GM19467 (cell line): ENCODE measurements at regions not wholly inside any gene's neighbourhood (a gene's known extent, or its start where the extent isn't known, plus 50 kb on each side); places are given as distances from the start of the nearest gene placed in this dataset.
"Not testable (repeated sequence)": the region's sequence is repeated elsewhere in the genome, so short reads cannot be mapped to it uniquely, and the experiment has no call there.

ENCODE experiments used
- ATAC-seq: cut with Tn5 transposase; IDR thresholded peaks from one replicate; pipeline ENCODE4 v1.9.1; 2021; ENCODE audit warnings: mild to moderate bottlenecking, moderate library complexity; ENCODE audit not compliant: unreplicated experiment

DNA sequence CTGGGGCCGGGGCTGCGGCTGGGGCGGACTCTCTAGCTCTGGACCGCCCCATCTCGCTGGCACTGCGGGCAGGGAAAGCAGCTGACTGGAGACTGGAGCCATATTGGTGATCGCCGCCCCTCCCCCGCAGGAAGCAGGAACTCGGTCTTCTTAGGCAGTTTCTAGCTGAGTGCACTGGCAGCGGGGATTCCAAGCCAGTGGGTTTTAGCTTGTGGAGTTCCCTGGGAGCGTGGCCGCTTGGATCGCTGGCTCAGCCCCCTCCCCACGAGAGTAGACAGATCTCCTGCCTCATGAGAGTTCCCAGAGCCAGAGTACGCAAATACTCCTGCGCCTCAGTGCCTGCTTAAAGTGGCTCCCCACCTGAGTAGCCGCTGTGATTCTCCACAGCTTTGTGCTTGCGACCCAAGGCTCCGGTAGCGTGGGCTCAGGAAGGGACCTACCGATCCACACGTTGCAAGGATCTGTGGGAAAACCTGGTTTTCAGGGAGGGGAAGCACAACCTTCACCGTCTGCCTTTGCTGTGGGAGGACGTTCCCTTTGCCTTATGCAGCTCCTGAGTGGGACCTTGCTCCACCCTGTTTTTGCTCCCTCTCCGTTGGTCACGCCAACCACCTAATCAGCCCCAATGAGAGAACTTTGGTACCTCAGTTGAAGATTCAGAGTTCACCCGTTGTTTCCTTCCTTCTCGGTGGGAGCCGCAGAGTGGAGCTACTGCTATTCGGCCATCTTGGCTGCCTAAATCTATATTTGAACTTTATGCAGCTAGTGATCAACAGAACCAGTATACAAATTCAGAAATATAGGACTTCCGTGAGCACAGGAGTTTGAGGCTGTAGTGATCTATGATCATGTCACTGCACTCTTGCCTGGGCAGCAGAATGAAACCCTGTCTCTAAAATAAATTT is 803.9 kb upstream of the PCDH10 start:
- no peak for ATAC-seq

DNA sequence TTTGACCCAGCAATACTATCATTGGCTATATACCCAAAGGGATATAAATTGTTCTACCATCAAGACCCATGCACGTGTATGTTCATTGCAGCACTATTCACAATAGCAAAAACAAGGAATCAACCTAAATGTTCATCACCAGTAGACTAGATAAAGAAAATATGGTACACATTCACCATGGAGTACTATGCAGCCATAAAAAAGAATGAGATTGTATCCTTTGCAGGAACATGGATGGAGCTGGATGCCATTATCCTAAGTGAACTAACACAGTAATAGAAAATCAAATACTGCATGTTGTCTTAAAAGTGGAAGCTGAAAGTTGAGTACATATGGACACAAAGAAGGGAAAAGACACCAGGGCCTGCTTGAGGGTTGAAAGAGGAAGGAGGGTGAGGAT is 803.1 kb upstream of the PCDH10 start:
- ATAC-seq, result no peak

DNA sequence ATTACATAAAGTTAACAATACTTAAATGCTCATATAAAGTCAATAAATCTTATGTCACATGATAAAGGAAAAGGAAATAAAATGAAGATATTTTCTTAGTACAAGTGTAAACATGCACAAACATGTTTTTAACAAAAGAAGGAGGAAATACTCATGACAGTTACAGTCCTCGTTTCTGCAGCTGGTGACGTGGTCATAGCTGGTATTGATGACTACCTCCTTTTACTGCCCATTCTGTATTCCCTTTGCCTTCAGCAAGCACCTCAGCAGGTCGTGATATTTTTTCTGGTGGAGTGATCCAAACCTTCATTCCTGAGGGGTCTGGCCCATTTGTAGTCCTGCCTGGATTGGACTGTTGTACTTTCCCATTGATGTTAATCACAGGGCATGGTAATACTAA is 797.5 kb upstream of the PCDH10 start:
- not testable (repeated sequence) for ATAC-seq

DNA sequence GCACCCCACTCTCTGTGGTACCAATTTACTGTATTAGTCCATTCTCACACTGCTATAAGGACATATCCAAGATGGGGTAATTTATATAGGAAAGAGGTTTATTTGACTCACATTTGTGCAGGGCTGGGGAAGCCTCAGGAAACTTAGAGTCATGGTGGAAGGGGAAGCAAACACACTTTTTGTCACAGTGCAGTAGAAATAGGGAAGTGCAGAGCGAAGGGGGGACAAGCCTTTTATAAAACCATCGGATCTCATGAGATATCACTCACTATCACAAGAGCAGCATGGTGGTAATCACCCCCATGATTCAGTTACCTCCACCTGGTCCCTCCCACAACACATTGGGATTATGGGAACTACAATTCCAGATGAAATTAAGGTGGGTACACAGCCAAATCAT is 766.9 kb upstream of the PCDH10 start:
- ATAC-seq, result no peak

DNA sequence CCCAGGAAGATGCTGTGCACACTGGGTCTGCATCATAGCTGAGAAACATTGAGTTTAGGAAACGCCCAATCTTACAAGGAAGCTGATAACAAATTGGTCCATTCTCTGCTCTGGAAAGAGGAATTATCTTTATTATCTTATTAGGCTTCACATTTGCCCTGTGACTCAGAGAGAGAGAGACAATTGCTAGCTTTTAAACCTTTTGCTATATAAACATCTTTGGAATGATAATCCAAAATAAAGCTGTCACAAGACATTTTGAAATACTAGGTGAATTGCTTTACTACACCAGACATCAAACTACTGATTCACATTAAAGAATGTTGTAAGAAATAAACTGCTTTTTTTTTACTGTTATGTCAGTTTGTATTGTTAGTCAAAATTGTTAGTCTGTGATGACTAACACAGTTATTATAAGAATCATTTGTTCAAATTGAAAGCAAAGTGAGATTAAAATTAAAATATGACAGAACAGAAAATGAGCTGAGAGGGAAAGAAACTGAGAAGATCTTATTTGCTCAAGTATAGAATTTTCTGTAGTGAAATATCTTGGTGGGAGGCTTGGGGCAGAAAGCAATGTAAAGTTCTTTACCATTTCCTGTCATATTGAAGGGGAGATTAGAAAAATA is 765.4 kb upstream of the PCDH10 start:
- no peak for ATAC-seq

DNA sequence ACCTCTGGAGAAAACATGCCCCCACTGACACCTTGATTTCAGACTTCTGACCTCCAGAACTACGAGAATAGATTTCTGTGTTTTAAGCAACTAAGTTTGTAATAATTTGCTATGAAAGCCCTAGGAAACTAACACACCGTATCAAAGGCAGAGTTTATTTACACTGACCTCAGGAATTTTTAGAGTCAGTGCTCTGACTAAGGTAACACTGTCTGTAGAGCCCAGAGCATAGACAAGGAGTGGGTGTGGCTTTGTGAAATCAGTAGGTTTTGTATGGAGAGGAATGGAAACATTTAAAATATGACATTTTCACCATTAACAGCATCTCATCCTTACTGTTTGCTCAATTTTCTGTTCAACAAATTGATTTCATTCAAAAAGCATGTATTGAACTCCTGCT is 764.4 kb upstream of the PCDH10 start:
- ATAC-seq, result no peak

DNA sequence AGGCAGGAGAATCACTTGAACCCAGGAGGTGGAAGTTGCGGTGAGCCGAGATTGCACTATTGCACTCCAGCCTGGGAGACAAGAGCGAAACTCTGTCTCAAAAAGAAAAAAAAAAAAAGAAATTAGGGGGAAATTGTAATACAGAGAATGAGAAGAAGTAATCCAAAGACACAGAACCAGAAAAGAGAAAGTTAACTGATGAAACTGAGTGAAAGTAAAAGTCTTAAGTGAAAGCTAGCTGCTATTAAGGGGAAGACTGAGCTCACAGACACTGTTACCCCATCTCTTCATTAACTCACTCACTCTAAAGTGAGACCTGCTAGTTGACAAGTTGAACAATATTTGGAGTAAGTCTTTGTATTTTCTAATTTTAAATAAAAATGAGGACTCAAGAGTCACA is 763.0 kb upstream of the PCDH10 start:
- ATAC-seq, result no peak

DNA sequence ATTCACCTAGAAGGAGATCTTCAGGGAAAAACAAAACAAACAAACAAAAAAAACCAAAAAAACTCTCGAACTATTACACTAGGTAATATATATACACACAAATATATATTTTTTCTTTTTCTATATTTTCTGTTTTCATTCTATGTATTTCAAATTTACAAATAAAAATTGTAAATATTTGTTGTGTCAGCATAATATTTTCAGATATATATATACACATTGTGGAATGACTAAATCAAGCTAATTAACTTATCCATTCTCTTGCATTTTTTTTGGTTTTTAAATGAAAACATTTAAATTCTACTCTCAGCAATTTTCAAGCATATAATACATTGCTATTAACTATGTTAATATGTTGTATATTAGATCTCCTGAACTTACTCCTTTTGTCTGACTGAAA is 762.0 kb upstream of the PCDH10 start:
- ATAC-seq, result no peak

DNA sequence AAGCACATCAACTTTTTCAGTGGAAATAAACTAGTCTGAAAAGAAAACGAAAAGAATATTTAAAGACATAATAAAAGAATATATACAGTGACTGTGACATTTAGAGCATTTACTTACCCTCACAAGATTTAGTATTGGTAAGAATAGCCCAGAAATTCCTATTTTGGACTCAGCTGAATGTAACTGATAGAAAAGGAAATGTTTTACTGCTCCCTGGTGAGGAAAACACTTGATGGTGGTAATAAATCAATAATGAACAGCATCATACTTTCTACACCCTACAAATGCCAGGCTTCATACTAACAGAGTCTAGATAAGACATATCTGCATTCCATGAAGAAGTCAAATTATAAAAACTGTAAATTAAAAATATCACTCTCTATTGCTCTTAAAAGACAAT is 753.5 kb upstream of the PCDH10 start:
- no peak for ATAC-seq

DNA sequence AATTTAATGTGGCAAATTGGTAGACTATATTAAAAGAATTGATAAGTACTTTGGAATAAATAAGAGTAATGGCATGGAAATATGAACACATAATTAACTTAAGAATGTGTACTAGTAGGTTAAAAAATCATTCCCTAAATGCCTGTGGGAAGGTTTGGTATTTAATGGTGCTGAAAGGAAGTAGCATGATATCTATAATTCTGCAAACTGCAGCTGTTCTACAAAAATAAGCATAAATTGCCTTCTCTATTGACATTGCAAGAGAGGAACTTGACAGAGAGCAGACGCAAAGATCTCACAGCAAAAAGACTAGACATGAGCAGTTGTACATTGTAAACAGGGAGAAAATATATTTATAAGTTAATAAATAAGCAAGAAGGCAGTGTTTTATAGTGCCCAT is 752.5 kb upstream of the PCDH10 start:
- ATAC-seq, result no peak

DNA sequence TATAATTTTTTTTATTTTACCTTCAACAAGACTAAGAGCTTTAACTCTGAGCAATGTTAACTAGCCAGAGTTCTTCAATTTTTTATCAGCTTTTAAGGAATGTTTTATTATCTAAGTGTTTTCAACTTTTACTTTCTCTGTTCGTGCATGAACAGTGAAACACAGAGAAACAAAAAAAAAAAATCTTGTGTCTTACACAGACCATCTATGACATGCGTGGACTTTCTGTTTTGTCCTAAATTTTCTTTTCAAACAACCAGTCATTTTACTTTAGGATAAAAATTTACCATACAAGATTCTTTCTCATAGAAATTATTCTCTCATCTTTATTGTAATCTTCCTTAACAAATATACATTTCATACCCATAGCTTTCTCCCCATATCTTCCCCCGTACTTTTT is 731.9 kb upstream of the PCDH10 start:
- ATAC-seq, result no peak

DNA sequence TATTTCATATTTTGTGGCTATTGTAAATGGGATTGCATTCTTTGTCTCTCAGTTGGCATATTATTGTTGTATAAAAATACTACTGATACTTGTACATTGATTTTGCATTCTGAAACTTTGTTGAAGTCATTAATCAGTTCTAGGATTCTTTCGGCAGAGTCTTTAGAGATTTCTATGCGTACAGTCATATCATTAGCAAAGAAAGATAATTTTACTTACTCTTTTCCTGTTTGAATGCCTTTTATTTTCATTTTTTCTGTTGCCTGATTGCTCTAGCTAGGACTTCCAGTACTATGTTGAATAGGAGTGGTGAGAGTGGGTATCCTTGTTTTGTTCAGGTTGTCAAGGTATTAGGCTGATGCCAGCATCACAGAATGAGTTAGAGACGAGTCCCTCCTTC is 722.0 kb upstream of the PCDH10 start:
- no peak for ATAC-seq

DNA sequence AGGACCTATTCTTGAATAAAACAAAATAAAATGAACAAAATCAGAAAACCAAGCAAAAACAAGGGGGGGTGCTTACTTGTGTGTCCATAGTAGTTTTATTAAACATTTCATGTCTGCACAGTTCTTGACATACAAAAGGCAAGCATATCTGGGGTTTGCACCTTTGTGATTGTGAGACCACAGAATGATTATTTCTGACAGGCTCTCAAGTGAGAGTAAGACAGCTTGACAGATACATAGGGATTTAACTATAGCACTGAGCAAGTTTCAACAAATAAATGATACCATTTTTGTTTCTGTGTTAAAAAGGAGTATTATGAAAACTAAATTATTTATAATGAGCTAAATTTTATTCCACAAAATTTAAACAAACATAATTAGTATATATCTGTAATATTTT is 712.0 kb upstream of the PCDH10 start:
- ATAC-seq, result no peak

DNA sequence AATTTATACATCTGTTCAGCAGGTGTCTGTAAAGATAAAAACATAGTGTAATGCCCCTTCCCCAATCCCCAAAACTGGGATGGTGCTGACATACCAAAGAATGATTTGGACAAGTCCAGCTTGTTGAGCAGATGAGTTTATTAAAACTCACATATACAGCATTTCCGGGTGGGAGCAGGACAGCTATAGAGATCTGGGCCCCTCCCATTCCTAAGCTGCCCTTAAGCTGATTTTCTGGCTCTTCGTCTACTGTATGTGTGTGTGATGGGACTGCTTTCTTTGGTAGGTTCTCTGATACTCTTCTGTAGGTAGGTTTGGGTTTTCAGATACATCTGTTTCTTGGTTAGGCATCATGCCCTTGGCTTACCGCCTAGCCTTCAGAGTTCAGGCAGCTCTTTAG is 703.7 kb upstream of the PCDH10 start:
- ATAC-seq, result no peak

DNA sequence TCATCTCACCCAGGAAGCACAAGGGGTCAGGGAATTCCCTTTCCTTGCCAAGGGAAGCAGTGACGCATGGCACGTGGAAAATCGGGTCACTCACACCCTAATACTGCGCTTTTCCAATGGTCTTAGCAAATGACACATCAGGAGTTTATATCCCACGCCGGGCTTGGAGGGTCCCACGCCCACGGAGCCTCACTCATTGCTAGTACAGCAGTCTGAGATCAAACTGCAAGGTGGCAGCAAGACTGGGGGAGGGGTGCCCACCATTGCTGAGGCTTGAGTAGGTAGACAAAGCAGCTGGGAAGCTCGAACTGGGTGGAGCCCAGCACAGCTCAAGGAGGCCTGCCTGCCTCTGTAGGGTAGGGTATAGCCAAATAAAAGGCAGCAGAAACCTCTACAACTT is 691.1 kb upstream of the PCDH10 start:
- not testable (repeated sequence) for ATAC-seq

DNA sequence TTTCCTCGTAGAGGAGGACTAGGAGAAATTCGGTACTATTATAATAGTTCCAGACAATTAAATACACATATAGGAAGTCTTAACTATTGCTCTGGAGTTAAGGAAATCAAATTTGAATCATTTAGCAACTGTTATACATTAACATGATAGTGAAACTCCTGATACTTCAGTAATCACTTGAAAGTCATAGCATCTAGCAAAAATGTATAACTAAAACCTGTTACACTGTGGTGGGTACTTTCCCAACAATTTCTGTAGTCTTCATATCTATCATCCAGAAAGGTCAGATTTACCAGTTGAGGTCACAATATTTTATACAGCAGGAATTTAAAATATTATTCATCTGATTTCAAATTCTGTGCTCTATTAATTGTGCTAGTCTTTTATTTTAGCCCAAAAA is 669.6 kb upstream of the PCDH10 start:
- ATAC-seq, result no peak

DNA sequence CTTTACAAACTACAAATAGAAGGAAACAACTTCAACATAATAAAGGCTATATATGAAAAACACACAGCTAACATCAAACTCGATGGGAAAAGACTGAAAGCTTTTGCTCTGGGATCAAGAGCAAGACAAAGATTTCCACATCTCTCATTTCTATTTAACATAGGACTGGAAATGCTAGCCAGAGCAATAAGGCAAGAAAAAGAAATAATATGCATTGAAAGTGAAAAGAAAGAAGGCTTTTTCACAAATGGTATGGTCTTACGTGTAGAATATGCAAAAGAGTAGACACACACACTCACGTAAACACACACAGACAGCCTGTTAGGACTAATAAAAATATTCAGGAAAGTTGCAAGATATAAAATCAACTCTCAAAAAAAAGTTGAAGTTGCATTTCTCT is 660.5 kb upstream of the PCDH10 start:
- no peak for ATAC-seq

DNA sequence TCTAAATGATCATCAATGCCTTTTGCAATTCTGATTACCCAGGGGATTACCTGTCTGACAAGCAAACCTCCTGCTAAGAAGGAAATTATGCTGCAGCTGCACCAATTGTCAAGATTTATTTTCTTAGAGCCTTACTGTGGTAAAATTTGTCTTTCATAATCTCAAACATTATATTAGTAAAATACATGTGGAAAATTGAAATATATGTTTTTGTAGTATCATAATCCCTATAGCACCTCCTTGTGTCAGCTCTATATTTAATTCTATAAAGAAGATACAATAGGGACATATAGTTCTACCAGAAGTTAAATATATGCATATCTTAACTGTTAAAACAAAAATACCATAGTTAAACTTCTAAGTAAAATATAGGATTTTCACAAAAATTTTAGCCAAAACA is 655.6 kb upstream of the PCDH10 start:
- no peak for ATAC-seq

DNA sequence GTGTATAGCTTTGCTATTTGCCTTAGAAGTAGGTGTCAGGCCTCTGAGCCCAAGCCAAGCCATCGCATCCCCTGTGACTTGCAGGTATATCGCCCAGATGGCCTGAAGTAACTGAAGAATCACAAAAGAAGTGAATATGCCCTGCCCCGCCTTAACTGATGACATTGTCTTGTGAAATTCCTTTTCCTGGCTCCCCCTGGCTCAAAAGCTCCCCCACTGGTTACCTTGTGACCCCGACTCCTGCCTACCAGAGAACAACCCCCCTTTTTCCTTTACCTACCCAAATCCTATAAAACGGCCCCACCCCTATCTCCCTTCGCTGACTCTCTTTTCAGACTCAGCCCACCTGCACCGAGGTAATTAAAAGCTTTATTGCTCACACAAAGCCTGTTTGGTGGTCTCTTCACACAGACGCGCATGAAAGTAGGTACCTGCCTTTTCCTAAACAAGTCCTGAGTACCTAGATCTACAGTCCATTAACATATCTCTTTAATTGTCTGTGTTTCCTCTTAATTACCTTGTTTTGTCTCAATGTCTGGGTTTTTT is 653.8 kb upstream of the PCDH10 start:
- not testable (repeated sequence) for ATAC-seq

DNA sequence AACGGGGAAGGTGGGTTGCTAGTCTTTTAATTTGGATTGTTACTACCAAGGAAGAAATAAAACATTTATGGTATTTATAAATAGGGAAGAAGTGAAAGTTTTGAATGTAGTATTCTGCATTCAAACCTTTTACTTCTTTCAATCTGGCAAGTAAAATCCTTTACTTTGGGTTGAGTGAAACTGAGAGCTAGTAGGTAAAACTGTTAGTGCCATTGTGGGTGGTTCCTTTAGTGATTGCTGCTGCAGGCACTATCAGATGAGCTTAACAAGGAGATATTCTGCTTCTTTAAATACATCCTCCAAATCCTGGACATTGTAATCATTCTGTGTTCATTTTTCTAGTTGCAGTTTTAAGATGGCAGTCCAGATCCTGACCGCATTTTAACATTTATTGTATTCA is 650.9 kb upstream of the PCDH10 start:
- ATAC-seq, result no peak

DNA sequence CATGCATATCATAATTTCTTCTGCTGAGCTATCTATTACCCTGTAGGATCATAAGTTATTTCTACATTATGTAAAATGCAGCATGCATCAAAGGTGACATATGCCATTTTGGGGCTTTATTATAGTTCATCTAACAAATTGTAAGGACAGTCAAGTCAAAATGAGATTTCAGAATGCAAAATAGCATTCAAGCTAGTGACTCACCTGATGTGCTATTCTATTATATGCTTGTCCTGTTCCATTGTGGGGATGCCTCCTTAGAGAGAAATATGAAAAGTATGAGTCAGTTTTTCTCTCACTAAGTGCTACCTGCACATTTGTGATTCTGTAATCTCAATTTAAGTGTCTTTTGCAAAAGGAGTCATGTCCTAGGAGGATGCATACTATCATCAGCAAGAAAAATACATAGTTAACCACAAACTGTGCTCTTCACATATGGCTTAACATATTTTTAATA is 647.0 kb upstream of the PCDH10 start:
- ATAC-seq, result no peak

DNA sequence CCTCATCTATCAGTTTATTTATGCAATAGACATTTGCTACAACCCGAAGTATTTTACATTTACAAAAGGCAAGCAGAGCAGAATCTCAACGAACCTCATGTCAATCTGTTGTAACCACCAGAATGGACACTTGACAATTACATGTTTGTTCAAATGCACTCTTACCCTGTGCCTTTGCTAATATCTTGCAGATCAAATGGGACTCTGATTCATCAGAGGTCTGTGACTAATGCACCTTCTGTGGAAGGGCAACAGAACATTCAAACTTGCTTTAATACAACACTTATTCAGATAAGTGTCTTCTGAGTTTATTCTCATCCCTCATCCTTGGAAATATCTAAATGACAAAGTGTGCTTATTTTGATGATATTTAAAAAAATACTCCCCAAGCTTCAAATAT is 644.7 kb upstream of the PCDH10 start:
- no peak for ATAC-seq
